ENCODE measurements at regions not wholly inside any gene's neighbourhood (a gene's known extent, or its start where the extent isn't known, plus 50 kb on each side); places are given as distances from the start of the nearest gene placed in this dataset.

DNA sequence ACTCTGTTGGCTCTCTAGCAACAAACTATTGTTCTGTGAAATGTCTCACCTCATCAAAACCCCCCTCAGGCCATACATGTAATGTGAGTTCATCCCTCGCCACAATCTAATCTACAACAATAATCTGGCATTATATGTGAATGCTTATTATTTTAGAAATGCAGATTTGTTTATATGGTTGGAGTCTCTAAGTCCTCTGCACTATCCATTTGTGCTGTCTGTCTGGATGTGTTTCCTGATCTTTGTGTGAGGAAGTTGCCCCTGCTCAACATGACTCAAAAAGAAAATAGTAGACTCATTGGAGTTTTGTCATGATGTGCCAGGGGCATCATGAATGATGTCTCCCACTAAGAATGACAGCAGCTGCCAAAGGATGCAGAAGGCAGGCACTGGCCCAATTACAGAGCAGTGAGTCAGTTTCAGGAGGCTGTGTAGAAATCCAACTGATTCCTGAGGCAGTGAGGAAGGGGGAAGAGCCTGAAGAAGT, 161.6 kb upstream of the PDZRN3 start:
- TF ChIP-seq, protein P1, sequence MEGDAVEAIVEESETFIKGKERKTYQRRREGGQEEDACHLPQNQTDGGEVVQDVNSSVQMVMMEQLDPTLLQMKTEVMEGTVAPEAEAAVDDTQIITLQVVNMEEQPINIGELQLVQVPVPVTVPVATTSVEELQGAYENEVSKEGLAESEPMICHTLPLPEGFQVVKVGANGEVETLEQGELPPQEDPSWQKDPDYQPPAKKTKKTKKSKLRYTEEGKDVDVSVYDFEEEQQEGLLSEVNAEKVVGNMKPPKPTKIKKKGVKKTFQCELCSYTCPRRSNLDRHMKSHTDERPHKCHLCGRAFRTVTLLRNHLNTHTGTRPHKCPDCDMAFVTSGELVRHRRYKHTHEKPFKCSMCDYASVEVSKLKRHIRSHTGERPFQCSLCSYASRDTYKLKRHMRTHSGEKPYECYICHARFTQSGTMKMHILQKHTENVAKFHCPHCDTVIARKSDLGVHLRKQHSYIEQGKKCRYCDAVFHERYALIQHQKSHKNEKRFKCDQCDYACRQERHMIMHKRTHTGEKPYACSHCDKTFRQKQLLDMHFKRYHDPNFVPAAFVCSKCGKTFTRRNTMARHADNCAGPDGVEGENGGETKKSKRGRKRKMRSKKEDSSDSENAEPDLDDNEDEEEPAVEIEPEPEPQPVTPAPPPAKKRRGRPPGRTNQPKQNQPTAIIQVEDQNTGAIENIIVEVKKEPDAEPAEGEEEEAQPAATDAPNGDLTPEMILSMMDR (IDR thresholded peaks at IDR 0.05): no peak
- TF ChIP-seq EZH2 (IDR thresholded peaks at IDR 0.05): no peak
- TF ChIP-seq EZH2phosphoT487 (IDR thresholded peaks at IDR 0.05): no peak

Measured in neural progenitor cell (in vitro differentiated cells).